Nephron (organoid): ENCODE measurements at regions not wholly inside any gene's neighbourhood (a gene's known extent, or its start where the extent isn't known, plus 50 kb on each side); places are given as distances from the start of the nearest gene placed in this dataset.

Experiments
- H3K27ac Mint-ChIP-seq, 3 experiments: 2 replicates each; pipeline ENCODE4 v1.8.0; 2020; ENCODE audit warnings: mixed read lengths in 3 of 3, mild to moderate bottlenecking in 2 of 3, moderate library complexity in 1 of 3
- H3K27me3 Mint-ChIP-seq: 2 replicates; pipeline ENCODE4 v1.8.0; 2021; ENCODE audit warnings: low read depth, mild to moderate bottlenecking, moderate library complexity, mixed read lengths
- H3K36me3 Mint-ChIP-seq: 2 replicates; pipeline ENCODE4 v1.8.0; 2020; ENCODE audit warnings: low read depth, mixed read lengths
- H3K4me1 Mint-ChIP-seq: 2 replicates; pipeline ENCODE4 v1.8.0; 2020; ENCODE audit warnings: mixed read lengths
- H3K4me3 Mint-ChIP-seq, 3 experiments: 2 replicates each; pipeline ENCODE4 v1.8.0; 2020; ENCODE audit warnings: mild to moderate bottlenecking in 3 of 3, mixed read lengths in 3 of 3, moderate library complexity in 2 of 3
- H3K9me3 Mint-ChIP-seq: 2 replicates; pipeline ENCODE4 v1.8.0; 2020; ENCODE audit warnings: mixed read lengths
- CTCF ChIP-seq, 3 experiments: fragments of 200-600 bp; sonication (generic); IDR thresholded peaks; one replicate each; pipeline ENCODE4 v1.5.0; 2021; ENCODE audit warnings: antibody characterized with exemption in 3 of 3; ENCODE audit not compliant: unreplicated experiment in 3 of 3

- Mint-ChIP-seq H3K27me3 (no peaks in the 10 kb centered on the region), H3K36me3 (no peaks in the 10 kb centered on the region), H3K4me1 (no peaks in the 10 kb centered on the region), H3K27ac (no peak overlapping the region), H3K9me3 (no peaks in the 10 kb centered on the region), H3K4me3 (no peak overlapping the region)
- no peak for TF ChIP-seq CTCF (IDR thresholded peaks at IDR 0.05; ENCODE audit: unreplicated experiment in 3 of 3)
These were observed 63.4 kb upstream of the EXOC1L start for GRCh38 chr4:55756208-55756607.

GRCh38 chr4:55757356-55757952 is 62.1 kb upstream of the EXOC1L start:
- no peaks in the 10 kb centered on the region for H3K27me3 Mint-ChIP-seq
- no peaks in the 10 kb centered on the region for H3K36me3 Mint-ChIP-seq
- peak overlapping the region in 1 of 3 experiments; percentile 59 for H3K27ac Mint-ChIP-seq
- no peaks in the 10 kb centered on the region for H3K4me1 Mint-ChIP-seq
- H3K9me3 Mint-ChIP-seq, result no peaks in the 10 kb centered on the region
- no peak overlapping the region for H3K4me3 Mint-ChIP-seq
- no peak for TF ChIP-seq CTCF (IDR thresholded peaks at IDR 0.05; ENCODE audit: unreplicated experiment in 3 of 3)

DNA sequence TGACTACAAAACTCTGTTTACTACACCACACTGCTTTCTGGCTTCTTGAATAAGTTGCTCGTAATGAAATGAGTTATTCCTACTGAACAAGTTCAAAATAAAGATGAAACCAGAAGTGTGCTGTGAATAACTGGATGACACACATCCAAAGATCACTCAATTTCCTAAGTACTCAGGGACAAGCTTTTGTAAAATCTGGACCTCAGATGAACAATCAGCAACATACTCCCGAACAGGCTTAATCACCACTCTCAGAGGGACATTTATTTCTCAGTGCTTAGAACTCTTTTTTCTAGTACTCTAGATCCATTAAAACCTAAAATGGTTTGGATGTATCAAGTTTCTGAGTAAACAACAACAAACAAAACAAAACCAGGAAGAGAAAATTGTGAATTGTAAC is 61.5 kb upstream of the EXOC1L start:
- no peaks in the 10 kb centered on the region for H3K36me3 Mint-ChIP-seq

GRCh38 chr4:55758570-55758969 is 61.0 kb upstream of the EXOC1L start:
- no peak for TF ChIP-seq CTCF (IDR thresholded peaks at IDR 0.05; ENCODE audit: unreplicated experiment in 3 of 3)
- Mint-ChIP-seq H3K4me1 (no peaks in the 10 kb centered on the region), H3K4me3 (no peak overlapping the region), H3K27me3 (no peaks in the 10 kb centered on the region), H3K9me3 (no peaks in the 10 kb centered on the region), H3K27ac (no peak overlapping the region), H3K36me3 (no peaks in the 10 kb centered on the region)

More for the DNA sequence above, 61.5 kb upstream of the EXOC1L start:
- H3K9me3 Mint-ChIP-seq, result no peaks in the 10 kb centered on the region
- no peak for TF ChIP-seq CTCF (IDR thresholded peaks at IDR 0.05; ENCODE audit: unreplicated experiment in 3 of 3)
- H3K27ac Mint-ChIP-seq, result no peak overlapping the region
- H3K4me3 Mint-ChIP-seq, result no peak overlapping the region
- H3K4me1 Mint-ChIP-seq, result no peaks in the 10 kb centered on the region
- H3K27me3 Mint-ChIP-seq, result no peaks in the 10 kb centered on the region

DNA sequence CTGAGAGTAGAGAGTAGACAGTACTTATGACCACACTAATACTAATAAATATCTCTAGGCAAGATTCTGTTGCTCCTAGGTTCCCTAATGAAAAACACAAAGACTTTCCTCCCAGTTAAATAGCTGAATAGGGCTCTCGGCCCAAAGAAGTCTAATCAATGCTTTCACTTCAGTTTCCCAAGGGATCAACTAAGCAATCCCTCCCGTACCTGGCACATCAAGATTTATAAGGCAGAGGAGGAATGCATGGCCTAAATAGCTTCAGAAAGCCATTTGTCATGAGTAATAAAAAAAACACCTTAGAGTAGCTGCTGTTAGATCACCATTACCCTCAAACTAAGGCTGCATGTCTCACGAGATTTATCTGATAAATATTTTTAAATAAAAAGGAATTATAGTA is 56.8 kb upstream of the EXOC1L start:
- no peaks in the 10 kb centered on the region for H3K4me1 Mint-ChIP-seq
- no peak overlapping the region for H3K27ac Mint-ChIP-seq
- no peak overlapping the region for H3K4me3 Mint-ChIP-seq
- H3K36me3 Mint-ChIP-seq, result no peaks in the 10 kb centered on the region
- TF ChIP-seq CTCF (IDR thresholded peaks at IDR 0.05; ENCODE audit: unreplicated experiment in 3 of 3), result no peak
- H3K27me3 Mint-ChIP-seq, result no peaks in the 10 kb centered on the region
- no peaks in the 10 kb centered on the region for H3K9me3 Mint-ChIP-seq

DNA sequence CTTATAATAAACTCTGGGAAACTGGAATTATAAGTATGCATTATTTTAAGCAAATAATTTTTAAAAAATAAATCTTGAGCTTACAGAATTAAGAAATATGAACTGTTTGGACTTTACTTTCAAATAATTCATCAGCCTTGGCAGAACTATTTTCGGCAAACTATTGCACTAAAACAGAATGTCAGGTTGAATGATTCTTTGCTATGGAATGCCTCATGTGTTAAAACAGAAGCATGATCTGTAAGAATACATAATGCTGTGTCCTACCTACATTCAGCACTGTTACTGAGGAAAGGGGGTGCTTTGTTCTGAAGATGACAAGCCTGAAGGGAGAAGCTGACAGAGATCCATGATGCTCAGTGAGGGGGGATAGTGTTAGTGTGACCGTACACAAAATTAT is 55.6 kb upstream of the EXOC1L start:
- Mint-ChIP-seq H3K9me3 (no peaks in the 10 kb centered on the region), H3K4me3 (no peak overlapping the region), H3K27me3 (no peaks in the 10 kb centered on the region), H3K4me1 (no peaks in the 10 kb centered on the region), H3K27ac (no peak overlapping the region), H3K36me3 (no peaks in the 10 kb centered on the region)
- TF ChIP-seq CTCF (IDR thresholded peaks at IDR 0.05; ENCODE audit: unreplicated experiment in 3 of 3), result no peak
